HG03280 (cell line): ENCODE measurements at regions not wholly inside any gene's neighbourhood (a gene's known extent, or its start where the extent isn't known, plus 50 kb on each side); places are given as distances from the start of the nearest gene placed in this dataset.
"Not testable (repeated sequence)": the region's sequence is repeated elsewhere in the genome, so short reads cannot be mapped to it uniquely, and the experiment has no call there.

Experiments
- ATAC-seq: cut with Tn5 transposase; IDR thresholded peaks from one replicate; pipeline ENCODE4 v1.9.1; 2021; ENCODE audit warnings: mild to moderate bottlenecking, moderate library complexity; ENCODE audit not compliant: unreplicated experiment

- not testable (repeated sequence) for ATAC-seq
These were observed 1615.5 kb upstream of the C9orf72 start for GRCh38 chr9:29188771-29189170.

- not testable (repeated sequence) for ATAC-seq
These were observed 1615.9 kb upstream of the C9orf72 start for GRCh38 chr9:29189221-29189620.

DNA sequence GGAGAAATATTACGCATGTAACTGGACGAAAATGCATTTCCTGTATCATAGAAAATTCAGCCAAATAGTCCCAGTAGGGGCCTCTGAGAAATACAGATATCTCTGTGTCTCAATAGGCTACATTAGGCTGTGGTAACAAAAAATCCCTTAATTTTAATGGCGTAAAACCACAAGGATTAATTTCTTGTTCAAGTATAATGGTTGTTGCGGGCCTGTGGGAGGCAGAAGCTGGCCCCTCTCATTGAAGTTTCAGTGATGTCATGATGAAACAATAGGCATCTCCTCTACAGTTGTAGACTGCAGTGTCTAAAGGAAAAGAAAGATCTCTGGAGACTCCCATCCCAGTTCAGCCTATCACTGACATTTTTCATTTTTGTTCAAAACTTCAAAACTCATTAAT, 1625.6 kb upstream of the C9orf72 start:
- no peak for ATAC-seq

GRCh38 chr9:29199975-29200374, 1626.7 kb upstream of the C9orf72 start:
- ATAC-seq, result no peak

DNA sequence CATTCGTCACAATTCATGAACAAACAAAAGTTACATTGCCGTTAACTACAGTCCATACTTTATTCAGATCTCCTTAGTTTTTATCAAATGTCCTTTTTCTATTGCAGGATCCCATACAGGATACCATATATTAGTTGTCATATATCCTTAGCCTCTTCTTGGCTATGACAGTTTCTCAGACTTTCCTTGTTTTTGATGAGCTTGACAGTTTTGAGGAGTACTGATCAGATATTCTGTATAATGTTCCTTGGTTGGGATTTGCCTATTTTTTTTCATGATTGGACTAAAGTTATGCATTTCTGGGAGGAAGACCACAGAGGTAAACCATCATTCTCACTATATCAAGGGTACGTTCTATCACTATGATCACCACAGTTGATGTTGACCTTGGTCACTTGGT, 1627.4 kb upstream of the C9orf72 start:
- ATAC-seq, result no peak

- no peak for ATAC-seq
These were observed 1630.1 kb upstream of the C9orf72 start for GRCh38 chr9:29203244-29203930.

GRCh38 chr9:29208670-29209069, 1635.4 kb upstream of the C9orf72 start:
- no peak for ATAC-seq

GRCh38 chr9:29209748-29210291, 1636.5 kb upstream of the C9orf72 start:
- no peak for ATAC-seq

DNA sequence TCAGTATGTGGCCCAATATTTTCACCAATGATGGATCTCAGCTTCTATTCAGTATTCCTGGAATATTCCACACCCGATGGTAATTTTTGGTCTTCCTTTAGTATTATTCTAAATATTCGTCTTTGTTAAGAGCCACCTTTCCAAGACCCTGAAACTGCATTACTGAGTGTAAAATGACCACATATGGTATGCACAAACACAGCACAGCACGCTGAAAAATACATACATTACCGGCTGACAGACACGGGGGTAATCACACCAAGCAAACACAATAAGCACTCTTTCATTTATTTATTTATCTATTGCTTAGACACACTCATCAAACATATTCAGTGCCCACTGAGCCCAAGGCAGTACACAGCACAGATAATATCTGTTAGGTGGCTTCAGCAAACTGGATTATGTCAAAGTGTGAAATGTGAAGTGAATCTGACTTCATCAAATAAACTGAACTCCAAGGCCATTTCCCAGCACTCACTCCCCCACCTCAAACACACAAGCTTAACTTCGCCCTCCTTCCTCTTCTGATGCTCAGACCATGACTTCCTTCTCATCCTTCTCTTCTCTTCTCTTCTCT, 1637.8 kb upstream of the C9orf72 start:
- ATAC-seq, result no peak

DNA sequence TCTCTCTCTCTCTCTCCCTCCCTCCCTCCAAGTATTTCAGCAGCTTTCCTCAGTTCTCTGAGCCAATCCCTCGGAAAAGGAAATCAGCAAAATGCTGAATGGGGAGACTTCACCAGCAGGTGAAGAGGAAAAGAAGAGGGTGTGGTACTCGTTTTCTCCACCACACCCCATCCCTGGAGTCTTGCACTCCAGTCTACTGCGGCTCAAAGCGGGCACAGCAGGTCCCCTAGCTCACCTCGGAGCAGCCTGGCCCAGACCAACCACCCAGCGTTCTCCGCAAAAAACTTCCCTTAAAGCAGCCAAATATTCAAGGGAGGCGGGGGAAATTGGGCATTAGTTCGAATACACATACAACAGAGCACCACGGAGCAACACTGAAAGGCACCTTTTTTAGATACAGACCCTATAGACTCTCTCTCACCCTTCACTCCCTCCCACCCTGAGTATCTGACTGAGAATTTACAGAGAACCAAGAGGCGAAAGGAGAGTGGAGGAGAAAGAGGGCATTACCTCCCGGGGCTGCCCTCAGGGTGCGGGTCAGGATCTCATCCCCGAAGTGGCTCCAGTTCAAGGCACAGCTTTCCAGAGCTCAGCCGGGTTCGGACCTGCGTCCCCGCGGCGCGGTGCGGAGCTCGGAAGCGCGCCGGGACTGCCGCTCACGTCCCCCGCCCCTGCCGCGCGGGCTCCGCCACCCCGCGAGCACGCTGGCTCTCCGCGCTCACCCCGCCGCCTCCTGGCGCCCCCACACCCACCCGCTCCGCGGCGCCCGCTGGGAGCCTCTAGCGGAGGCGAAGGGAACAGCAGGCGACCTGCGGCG, 1638.5 kb upstream of the C9orf72 start:
- ATAC-seq, result peak; percentile 94

- no peak for ATAC-seq
These were observed 1639.4 kb upstream of the C9orf72 start for GRCh38 chr9:29212397-29213387.

- no peak for ATAC-seq
These were observed 1640.3 kb upstream of the C9orf72 start, which contains the start of gene LINGO2 for GRCh38 chr9:29213417-29214153. TSS of gene LINGO2 (minus strand) at chr9:29213601.

DNA sequence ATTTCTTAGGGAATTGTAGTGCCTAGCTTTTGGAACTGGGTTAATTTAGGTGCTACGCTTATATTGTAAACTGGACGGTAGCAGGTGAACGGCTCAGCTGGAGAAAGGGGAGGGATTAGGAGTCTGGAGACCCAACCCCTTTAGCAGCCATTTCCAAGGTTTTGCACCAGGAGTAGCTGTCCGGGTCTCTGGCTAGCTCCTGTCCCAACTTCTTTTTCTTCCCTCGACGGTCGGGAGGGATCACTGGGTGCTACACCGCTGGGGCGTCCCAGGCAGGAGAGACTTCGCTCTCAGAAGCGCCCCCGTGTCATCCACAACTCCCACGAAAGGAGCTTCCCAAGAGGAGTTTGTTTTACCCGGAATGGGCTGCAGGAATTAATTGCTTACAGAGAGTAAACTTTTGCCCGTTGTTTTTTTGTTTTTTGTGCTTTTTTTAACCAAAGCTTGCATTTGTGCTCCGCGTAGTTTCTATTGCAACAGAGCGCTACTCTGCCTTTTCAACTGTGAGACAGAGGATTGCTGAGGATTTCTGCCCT, 1640.9 kb upstream of the C9orf72 start:
- ATAC-seq, result no peak

DNA sequence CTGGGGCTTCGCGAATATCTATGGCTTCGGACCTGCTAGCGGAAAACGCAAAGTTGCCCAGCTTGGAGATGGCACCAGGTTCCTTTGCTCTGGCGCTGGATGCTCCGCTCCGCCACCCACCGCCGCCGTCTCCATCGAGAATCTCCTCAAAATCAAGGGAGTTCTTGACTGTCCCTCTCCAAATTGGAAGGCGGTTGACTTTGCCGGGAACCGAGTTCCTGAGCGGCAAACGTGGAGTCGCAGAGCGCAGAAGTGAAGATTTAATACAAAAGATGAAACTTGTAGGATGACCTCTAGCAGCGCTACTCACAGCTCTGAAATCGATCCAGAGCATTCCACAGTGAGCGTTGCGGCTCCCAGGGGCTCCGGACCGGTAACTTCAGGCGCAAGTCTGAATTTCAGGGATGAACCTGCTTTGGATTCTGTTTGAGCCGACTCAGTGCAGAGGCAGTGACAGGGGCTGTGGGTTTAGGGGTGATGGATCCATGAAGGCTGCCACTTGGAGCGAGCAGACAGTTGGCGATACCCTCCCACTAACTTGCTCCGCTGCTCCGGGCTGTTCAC, 1641.5 kb upstream of the C9orf72 start:
- ATAC-seq, result no peak

DNA sequence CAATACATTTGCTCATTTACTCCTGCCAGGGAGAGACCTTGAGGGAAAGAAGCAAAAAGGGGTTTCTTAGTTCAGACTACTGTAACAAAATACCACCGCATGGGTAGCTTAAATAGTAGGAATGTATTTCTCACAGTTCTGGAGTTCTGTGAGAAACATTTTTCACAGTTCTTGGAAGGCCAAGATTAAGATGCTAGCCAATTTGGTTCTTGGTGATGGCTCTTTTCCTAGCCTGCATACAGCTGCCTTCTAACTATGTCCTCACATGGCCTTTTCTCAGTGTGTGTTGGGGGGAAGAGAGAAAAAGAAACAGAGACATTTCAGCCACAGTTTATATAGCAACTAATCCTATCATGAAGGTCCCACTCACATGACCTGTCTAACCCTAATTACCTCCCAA, 1644.7 kb upstream of the C9orf72 start:
- ATAC-seq, result no peak

GRCh38 chr9:29220596-29221251, 1647.4 kb upstream of the C9orf72 start:
- ATAC-seq, result no peak

GRCh38 chr9:29228558-29228957, 1655.3 kb upstream of the C9orf72 start:
- no peak for ATAC-seq

GRCh38 chr9:29230931-29231330, 1657.7 kb upstream of the C9orf72 start:
- no peak for ATAC-seq

- ATAC-seq, result no peak
These were observed 1659.9 kb upstream of the C9orf72 start for GRCh38 chr9:29233193-29233592.
